HG03175 (cell line): ENCODE measurements at regions not wholly inside any gene's neighbourhood (a gene's known extent, or its start where the extent isn't known, plus 50 kb on each side); places are given as distances from the start of the nearest gene placed in this dataset.

Experiments
- ATAC-seq: cut with Tn5 transposase; IDR thresholded peaks from one replicate; pipeline ENCODE4 v1.9.1; 2021; ENCODE audit warnings: mild to moderate bottlenecking, moderate library complexity; ENCODE audit not compliant: unreplicated experiment

DNA sequence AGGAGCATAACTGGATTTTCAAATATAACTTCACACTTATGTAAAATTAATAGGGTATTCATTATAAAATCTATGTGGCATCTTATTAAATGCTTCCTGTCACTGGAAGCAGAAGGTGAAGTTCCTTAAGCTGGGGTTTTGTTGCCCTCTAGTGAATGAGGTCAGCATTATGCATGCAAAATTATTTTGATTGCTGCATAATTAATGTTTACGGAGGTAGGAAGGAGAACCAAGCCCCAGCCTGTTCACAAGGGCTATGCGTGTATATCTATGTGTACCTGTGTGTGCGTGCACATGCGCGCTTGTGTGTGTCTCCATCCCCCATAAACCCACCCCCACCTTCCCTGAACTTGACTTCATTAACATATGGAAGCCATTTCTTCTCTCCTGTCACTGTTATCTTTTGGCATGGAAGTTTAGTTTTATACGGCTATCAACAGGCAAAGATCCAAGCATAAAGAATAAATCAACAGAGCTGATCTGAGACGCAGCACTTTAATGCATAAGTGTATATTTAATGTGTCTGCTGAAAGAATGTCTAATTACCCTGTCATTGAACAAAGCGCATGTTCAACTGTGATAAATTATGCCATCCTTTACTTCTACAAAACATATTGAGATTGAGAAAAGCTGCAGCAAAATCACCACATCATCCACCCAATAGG lies 90.2 kb upstream of the CDH4 start:
- no peak for ATAC-seq

- no peak for ATAC-seq
Measured at GRCh38 chr20:61162451-61162850, 89.6 kb upstream of the CDH4 start.

GRCh38 chr20:61163031-61163430 lies 89.0 kb upstream of the CDH4 start:
- no peak for ATAC-seq

- ATAC-seq: no peak
Measured at GRCh38 chr20:61166324-61166723, 85.7 kb upstream of the CDH4 start.

GRCh38 chr20:61168605-61169004 lies 83.5 kb upstream of the CDH4 start:
- ATAC-seq: no peak

- no peak for ATAC-seq
Measured at GRCh38 chr20:61169874-61170273, 82.2 kb upstream of the CDH4 start.

GRCh38 chr20:61170496-61171320 lies 81.4 kb upstream of the CDH4 start:
- ATAC-seq: no peak

DNA sequence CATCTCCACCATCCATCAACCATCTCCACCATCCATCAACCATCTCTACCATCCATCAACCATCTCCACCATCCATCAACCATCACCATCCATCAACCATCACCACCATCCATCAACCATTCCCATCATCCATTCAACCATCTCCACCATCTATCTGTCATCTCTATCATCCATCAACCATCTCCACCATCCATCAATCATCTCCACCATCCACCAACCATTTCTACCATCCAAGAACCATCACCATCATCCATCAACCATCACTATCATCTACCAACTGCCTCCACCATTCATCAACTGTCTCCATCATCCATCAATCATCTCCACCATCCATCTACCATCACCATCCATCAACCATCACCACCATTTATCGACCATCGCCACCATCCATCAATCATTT lies 78.8 kb upstream of the CDH4 start:
- no peak for ATAC-seq

DNA sequence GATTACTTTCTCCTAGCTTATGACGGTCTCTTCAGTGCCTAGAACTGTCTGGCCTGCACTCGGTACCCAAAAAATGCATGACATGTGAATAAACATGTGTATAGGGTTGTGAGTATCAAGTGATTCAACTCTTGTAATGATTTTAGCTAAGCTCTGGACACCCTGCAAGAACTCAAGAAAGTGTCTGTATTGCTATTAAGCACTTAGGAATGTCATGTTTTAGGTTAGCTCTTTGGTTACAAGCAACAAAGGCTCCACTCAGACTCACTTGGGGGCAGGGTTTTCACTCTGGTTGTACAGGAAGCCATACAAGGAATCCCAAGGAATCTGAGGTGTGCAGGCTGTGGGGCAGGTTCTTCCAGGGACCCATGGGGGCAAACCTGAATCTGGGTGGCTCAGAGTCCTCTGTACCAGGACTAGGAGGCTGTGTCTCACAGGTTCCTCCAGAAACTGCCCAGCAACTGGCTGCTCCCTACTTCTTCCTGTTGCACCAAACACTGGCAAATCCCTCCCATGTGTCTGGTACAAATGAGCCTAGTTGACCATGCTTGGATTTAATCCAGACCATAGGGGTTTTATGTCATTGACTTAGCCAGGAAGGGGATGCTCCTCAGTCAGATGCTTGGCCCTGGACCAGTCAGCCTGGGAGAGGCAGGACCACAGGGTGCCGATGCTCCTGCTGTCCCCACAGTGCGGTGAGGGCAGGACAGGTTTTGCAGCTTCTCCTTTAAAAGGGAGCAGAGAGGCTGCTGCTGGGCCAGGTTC lies 77.9 kb upstream of the CDH4 start:
- ATAC-seq: no peak

- no peak for ATAC-seq
Measured at GRCh38 chr20:61176874-61177273, 75.2 kb upstream of the CDH4 start.

DNA sequence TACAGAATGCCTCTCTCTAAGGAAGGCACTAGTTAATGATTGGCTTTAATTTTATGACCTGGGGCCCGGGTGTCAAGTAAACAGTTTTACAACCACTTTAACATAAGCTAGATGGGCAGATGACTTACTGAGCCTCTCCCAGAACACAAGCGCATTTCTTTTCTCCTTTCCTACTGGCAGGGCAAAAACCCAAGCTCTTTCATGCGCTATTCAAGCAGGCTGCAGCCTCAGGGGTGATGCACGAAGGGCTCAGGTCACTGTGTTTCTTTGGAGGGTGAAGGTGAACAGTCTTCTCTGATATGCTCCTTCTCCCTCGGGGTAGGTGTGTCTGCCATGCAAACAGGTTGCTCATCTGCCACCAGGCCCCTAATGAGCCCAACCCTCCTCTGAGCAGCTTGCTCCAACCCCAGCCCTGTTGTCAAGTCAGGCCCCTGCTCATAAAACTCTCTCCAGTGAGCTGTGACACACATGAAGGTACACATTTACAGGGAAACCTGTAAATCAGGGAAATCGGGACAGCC lies 73.5 kb upstream of the CDH4 start:
- no peak for ATAC-seq

DNA sequence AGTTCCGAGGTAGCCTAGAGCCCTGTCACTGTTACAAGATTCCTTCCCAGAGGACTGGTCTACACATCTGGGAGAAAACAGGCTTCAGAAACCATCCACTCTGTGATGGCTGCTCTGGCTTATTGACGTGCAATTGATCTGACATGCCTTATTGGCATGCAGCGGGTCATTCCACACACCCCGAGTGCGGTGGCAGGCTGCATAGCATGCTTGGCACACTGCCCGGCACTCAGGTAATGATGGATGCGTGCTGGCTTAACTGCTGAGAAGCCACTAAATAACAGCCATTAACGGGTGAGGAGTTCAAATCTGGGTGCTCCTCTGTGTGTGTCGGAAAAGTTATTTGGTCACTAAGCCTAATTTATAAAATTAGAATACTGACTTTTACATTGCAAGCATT lies 67.9 kb upstream of the CDH4 start:
- ATAC-seq: no peak

DNA sequence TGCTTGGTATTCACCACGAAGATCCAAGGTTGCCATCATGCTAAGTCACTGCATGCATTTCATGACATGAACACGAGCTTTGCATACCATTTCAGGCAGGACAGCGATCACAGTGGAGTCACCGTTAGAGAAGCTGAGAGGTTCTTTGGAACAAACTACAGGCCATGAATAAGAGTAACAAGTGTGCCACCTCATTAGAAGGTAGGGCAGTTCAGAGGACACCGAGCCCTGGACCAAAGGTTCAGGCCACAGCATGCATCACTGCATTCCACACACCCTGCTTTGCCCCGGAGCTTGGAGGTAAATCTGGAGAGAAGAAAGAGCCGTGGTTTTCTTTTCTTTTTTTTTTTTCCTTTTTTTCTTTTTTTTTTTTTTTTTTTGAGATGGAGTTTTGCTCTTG lies 66.9 kb upstream of the CDH4 start:
- ATAC-seq: no peak

DNA sequence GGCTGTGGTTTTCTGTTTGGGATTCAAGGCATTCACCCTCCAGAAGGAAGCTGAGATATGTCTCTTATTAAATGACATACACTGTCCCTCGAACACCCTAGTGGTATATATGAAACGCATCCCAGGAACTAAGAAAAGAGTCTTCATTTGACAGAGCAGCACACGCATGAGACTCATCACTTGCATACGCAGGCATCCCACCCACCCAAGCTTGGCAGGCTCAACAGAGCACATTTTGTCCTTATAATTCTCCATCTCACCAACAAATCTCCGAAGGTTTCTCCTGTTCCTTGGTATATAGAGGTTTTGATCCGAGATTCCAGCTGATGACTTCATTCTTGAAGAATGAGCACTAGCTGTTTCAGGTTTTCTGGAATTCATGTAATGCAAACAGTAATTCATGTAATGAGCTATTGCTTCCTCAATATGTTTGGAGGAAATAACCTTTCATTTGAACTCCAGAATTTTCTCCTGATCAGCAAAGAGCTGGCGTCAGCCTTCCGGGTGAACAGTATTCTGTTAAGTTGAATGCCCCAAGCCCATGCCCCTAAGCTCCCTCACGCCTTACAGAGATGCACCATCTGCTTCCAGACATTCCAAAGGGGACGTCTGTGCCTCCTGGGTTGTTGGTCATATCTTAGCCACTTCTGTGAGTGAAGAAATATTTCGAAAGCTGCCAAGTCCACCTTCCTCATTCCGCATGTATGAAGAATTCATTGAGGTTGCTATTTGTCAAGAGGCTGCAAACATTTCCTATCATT lies 66.0 kb upstream of the CDH4 start:
- no peak for ATAC-seq

- ATAC-seq: no peak
Measured at GRCh38 chr20:61186771-61187472, 65.1 kb upstream of the CDH4 start.

DNA sequence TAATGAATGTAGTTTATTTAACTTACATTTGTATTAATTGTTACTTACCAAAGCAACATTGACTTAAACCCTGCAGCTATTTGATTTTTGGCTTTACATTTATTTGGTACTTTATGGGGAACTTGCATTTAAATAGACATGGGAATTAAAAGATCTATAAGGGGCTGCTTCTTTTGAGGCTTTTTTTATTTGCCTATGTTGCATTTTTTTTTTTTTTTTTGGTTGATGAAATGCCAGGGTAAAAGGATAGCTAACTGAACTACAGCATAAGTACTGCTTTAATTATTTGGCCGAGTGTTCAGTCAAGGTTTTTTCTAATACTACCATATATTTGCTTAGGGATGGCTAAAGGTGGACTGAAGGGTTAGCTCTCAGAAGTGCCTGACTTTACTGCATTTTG lies 62.5 kb upstream of the CDH4 start:
- no peak for ATAC-seq

DNA sequence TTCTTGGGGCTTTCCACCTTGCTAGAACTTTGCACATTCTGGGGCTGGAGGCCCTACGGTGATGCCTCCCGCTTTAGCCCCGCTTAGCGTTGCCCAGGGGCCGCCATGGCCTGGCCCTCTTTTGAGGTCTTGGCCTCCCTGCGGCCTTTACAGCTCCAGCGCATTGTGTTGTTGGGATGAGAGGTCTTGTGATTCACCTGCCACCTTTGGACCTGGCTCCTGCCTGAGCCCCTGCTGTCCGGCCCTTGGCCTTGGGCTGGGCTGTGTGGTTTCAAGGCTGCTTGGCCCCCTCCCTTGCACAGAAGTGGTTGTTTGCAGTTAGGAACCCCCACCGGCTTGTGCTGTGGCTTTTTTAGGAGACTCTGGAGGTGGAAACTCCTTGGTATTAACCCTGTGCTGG lies 61.0 kb upstream of the CDH4 start:
- ATAC-seq: no peak

DNA sequence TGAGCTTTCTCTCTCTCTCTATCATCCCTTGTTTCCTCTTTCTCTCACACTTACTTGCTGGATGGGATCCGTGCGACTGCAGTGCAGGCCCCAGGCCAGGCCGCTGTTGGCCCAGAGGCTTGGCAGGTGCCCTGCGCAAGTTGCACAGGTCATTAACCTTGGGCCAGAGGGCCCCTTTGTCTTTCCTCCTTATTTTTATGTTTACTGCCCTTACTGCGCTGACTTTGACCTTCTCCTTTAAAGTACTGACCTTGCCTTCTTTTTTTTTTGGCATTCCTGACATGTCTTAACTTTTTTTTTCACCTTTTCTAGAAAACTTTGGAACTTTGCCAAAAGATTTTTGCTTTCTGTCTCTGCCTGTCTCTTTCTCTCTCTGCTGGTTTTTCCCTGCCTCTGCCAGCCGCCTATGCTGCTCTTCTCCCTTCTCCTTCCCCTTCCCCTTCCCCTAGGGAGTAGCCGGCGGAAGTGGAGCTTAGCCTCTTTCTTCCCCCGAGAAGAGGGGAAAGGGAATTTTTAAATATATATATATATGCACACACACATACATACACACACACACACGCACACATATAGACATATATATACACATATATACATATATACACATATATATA lies 59.6 kb upstream of the CDH4 start:
- no peak for ATAC-seq

DNA sequence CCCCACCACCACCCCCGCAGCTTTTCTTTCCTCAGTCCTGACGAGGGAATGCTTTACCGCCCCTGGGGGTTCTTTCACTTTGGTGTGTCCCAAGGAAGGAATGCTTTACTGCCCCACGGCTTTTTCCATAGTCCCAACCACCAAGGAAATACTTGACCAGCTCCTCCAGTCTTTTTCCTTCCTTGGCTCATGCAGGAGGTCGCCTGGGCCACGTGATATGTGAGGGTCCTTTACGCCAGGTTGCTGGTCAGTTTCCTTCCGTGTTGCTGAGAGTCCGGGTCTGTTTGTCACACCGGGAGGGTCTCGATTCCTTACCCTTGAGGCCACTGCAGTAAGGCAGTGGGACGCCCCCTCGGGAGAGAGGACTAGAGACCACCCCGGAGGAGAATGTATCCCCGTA lies 58.9 kb upstream of the CDH4 start:
- ATAC-seq: no peak
